T47D (cell line): ENCODE measurements at regions not wholly inside any gene's neighbourhood (a gene's known extent, or its start where the extent isn't known, plus 50 kb on each side); places are given as distances from the start of the nearest gene placed in this dataset.
"Not testable (repeated sequence)": the region's sequence is repeated elsewhere in the genome, so short reads cannot be mapped to it uniquely, and the experiment has no call there.

Experiments used
- DNase-seq, 2 experiments: peaks; one replicate each; pipeline versions ENCODE4 v3.0.0 to v3.0.0-alpha.2; 2011 to 2012; ENCODE audit warnings: low read depth in 1 of 2, low spot score in 1 of 2
- JUND ChIP-seq: IDR thresholded peaks from 2 replicates; pipeline ENCODE4 v1.6.1; 2012; ENCODE audit warnings: low read depth
- in situ Hi-C: cut with HindIII; loops from 2 replicates; pipeline ENCODE4 v1.10.0; 2016; ENCODE audit warnings: low sequenced_read_pairs, low pct_unique_long_range_greater_than_20kb

- no peak for DNase-seq
- in situ Hi-C loops = no loop called here
- TF ChIP-seq JUND = no peak
Observed at GRCh38 chr1:233794863-233795262, 109.6 kb upstream of the SLC35F3 start.

- no peak for DNase-seq
- TF ChIP-seq JUND = no peak
- in situ Hi-C loops = no loop called here
Observed at GRCh38 chr1:233796146-233796783, 108.2 kb upstream of the SLC35F3 start.

- DNase-seq = no peak
- TF ChIP-seq JUND = no peak
- in situ Hi-C loops = no loop called here
Observed at GRCh38 chr1:233802611-233803010, 101.9 kb upstream of the SLC35F3 start.

- DNase-seq = no peak
- TF ChIP-seq JUND = no peak
- in situ Hi-C loops = no loop called here
Observed at GRCh38 chr1:233805786-233806185, 98.7 kb upstream of the SLC35F3 start.

- in situ Hi-C loops = no loop called here
- TF ChIP-seq JUND = no peak
- no peak for DNase-seq
Observed at GRCh38 chr1:233815357-233815756, 89.1 kb upstream of the SLC35F3 start.

GRCh38 chr1:233815865-233816264, 88.6 kb upstream of the SLC35F3 start:
- TF ChIP-seq JUND = no peak
- no peak for DNase-seq
- in situ Hi-C loops = no loop called here

GRCh38 chr1:233816348-233816747, 88.1 kb upstream of the SLC35F3 start:
- in situ Hi-C loops = no loop called here
- no peak for TF ChIP-seq JUND
- no peak for DNase-seq

- no peak for DNase-seq
- no peak for TF ChIP-seq JUND
- in situ Hi-C loops = no loop called here
Observed at GRCh38 chr1:233819042-233819441, 85.4 kb upstream of the SLC35F3 start.

- not testable (repeated sequence) for DNase-seq
Observed at GRCh38 chr1:233824179-233824578, 80.3 kb upstream of the SLC35F3 start.

GRCh38 chr1:233827937-233828336, 76.5 kb upstream of the SLC35F3 start:
- in situ Hi-C loops, DNase-seq: not testable (repeated sequence)

More at GRCh38 chr1:233824179-233824578, 80.3 kb upstream of the SLC35F3 start:
- in situ Hi-C loops = not testable (repeated sequence)

GRCh38 chr1:233828480-233828879, 76.0 kb upstream of the SLC35F3 start:
- DNase-seq = no peak
- TF ChIP-seq JUND = no peak
- in situ Hi-C loops = no loop called here

GRCh38 chr1:233834609-233835008, 69.9 kb upstream of the SLC35F3 start:
- no peak for TF ChIP-seq JUND
- in situ Hi-C loops = no loop called here
- no peak for DNase-seq

GRCh38 chr1:233838207-233838606, 66.3 kb upstream of the SLC35F3 start:
- DNase-seq = not testable (repeated sequence)

GRCh38 chr1:233843525-233844204, 60.8 kb upstream of the SLC35F3 start:
- in situ Hi-C loops = no loop called here
- no peak for TF ChIP-seq JUND
- DNase-seq = peak in 1 of 2 experiments; percentile 62

More at GRCh38 chr1:233838207-233838606, 66.3 kb upstream of the SLC35F3 start:
- in situ Hi-C loops = not testable (repeated sequence)
